CD4-positive, alpha-beta T cell (primary cell): ENCODE measurements at regions not wholly inside any gene's neighbourhood (a gene's known extent, or its start where the extent isn't known, plus 50 kb on each side); places are given as distances from the start of the nearest gene placed in this dataset.

Experiments used
- ATAC-seq: fragments of 200-7000 bp; cut with Tn5 transposase; one replicate; pipeline ENCODE4 v1.10.0; 2022; ENCODE audit warnings: mild to moderate bottlenecking; ENCODE audit not compliant: poor library complexity
- CTCF ChIA-PET: fragments of 350-600 bp; sonication (Branson Sonifier 250); formaldehyde crosslinking; loops from one replicate; lab custom pipeline; 2021; ENCODE audit warnings: antibody characterized with exemption, inconsistent platforms; lab: Charles Lee
- POLR2A ChIA-PET: fragments of 350-600 bp; sonication (Branson Sonifier 250); formaldehyde crosslinking; loops from one replicate; lab custom pipeline; 2021; ENCODE audit warnings: antibody characterized with exemption, inconsistent platforms; lab: Charles Lee
- DNase-seq, 14 experiments: peaks; one replicate each; pipeline ENCODE4 v3.0.0-alpha.2; 2013 to 2020; ENCODE audit warnings: mixed read lengths in 2 of 14
- H3K27ac ChIP-seq, 2 donors: one replicate each; pipeline versions ENCODE4 v1.5.1 to v1.7.0; 2013; ENCODE audit warnings: low read length in 2 of 2, low read depth in 1 of 2, mild to moderate bottlenecking in 1 of 2
- H3K27me3 ChIP-seq, 2 experiments: 1 replicate in 1 of 2; 2 replicates in 1 of 2; pipeline versions ENCODE4 v1.6.1 to v1.7.0; 2013; ENCODE audit warnings: low read length in 2 of 2, control low read depth in 1 of 2, mild to moderate bottlenecking in 1 of 2, moderate library complexity in 1 of 2; ENCODE audit not compliant: insufficient read depth in 2 of 2, control insufficient read depth in 1 of 2
- H3K36me3 ChIP-seq: one replicate; pipeline ENCODE4 v1.6.1; 2013; ENCODE audit warnings: low read length, control low read depth; ENCODE audit not compliant: insufficient read depth
- H3K4me1 ChIP-seq: one replicate; pipeline ENCODE4 v1.6.1; 2013; ENCODE audit warnings: low read length, control low read depth; ENCODE audit not compliant: insufficient read depth
- H3K4me3 ChIP-seq: one replicate; pipeline ENCODE4 v1.5.1; 2013; ENCODE audit warnings: mild to moderate bottlenecking, low read length, moderate library complexity
- H3K9me3 ChIP-seq, 2 experiments: 1 replicate in 1 of 2; 2 replicates in 1 of 2; pipeline versions ENCODE4 v1.6.1 to v1.7.0; 2013; ENCODE audit warnings: low read length in 2 of 2, mild to moderate bottlenecking in 2 of 2, control low read depth in 1 of 2, moderate library complexity in 1 of 2; ENCODE audit not compliant: control insufficient read depth in 1 of 2, insufficient read depth in 1 of 2
- H3K27ac Mint-ChIP-seq: one replicate; pipeline ENCODE4 v1.8.0; 2020; ENCODE audit warnings: mixed read lengths
- H3K27me3 Mint-ChIP-seq: one replicate; pipeline ENCODE4 v1.8.0; 2021; ENCODE audit warnings: mixed read lengths
- H3K36me3 Mint-ChIP-seq: one replicate; pipeline ENCODE4 v1.8.0; 2021; ENCODE audit warnings: low read depth, mixed read lengths
- H3K4me1 Mint-ChIP-seq: one replicate; pipeline ENCODE4 v1.8.0; 2021; ENCODE audit warnings: low read depth, mixed read lengths
- H3K4me3 Mint-ChIP-seq: one replicate; pipeline ENCODE4 v1.8.0; 2020; ENCODE audit warnings: mild to moderate bottlenecking, mixed read lengths
- H3K9me3 Mint-ChIP-seq: one replicate; pipeline ENCODE4 v1.8.0; 2020; ENCODE audit warnings: mixed read lengths
- CTCF ChIP-seq: fragments of 200-600 bp; IDR thresholded peaks from one replicate; pipeline ENCODE4 v1.8.0; 2022; ENCODE audit warnings: antibody characterized with exemption, mild to moderate bottlenecking
- intact Hi-C, 2 experiments: fragments of 100-400 bp; cut with DNase I in 1 of 2; cut with micrococcal nuclease in 1 of 2; formaldehyde crosslinking; loops; one replicate each; pipeline versions ENCODE4 v1.15.1 to v1.9.0; 2023 to 2025; cut with DNase I, micrococcal nuclease

GRCh38 chr2:166560022-166560421, 66.0 kb upstream of the SCN7A start:
- Histone ChIP-seq H3K36me3 (no peaks in the 10 kb centered on the region), H3K4me3 (no peak overlapping the region), H3K27me3 (no peaks in the 10 kb centered on the region), H3K9me3 (no peaks in the 10 kb centered on the region), H3K4me1 (no peaks in the 10 kb centered on the region), H3K27ac (no peak overlapping the region)
- H3K4me3 Mint-ChIP-seq: no peak overlapping the region
- no peak overlapping the region for H3K27ac Mint-ChIP-seq
- no peak for TF ChIP-seq CTCF
- H3K27me3 Mint-ChIP-seq: no peaks in the 10 kb centered on the region
- no peak for ATAC-seq
- no peaks in the 10 kb centered on the region for H3K36me3 Mint-ChIP-seq
- no peak for DNase-seq
- ChIA-PET POLR2A (no interaction called here), CTCF (no interaction called here)
- intact Hi-C loops: no loop called here
- H3K4me1 Mint-ChIP-seq: no peaks in the 10 kb centered on the region
- no peaks in the 10 kb centered on the region for H3K9me3 Mint-ChIP-seq

GRCh38 chr2:166550923-166551322, 56.9 kb upstream of the SCN7A start:
- no peaks in the 10 kb centered on the region for H3K36me3 ChIP-seq
- no peak for ATAC-seq
- H3K27me3 ChIP-seq: no peaks in the 10 kb centered on the region
- CTCF ChIA-PET: no interaction called here
- Mint-ChIP-seq H3K27me3 (no peaks in the 10 kb centered on the region), H3K27ac (no peak overlapping the region), H3K9me3 (no peaks in the 10 kb centered on the region), H3K4me3 (no peak overlapping the region), H3K4me1 (no peaks in the 10 kb centered on the region), H3K36me3 (no peaks in the 10 kb centered on the region)
- DNase-seq: no peak
- no peak overlapping the region for H3K27ac ChIP-seq
- intact Hi-C loops: no loop called here
- H3K4me3 ChIP-seq: no peak overlapping the region
- no peak for TF ChIP-seq CTCF
- POLR2A ChIA-PET: no interaction called here
- H3K9me3 ChIP-seq: peaks cover 0 to 3% of the 10 kb centered on the region in 2 experiments
- H3K4me1 ChIP-seq: no peaks in the 10 kb centered on the region

GRCh38 chr2:166545473-166545872, 51.4 kb upstream of the SCN7A start:
- no peaks in the 10 kb centered on the region for H3K9me3 Mint-ChIP-seq
- no peak overlapping the region for H3K27ac ChIP-seq
- H3K4me1 Mint-ChIP-seq: no peaks in the 10 kb centered on the region
- intact Hi-C loops: no loop called here
- H3K36me3 Mint-ChIP-seq: no peaks in the 10 kb centered on the region
- H3K4me1 ChIP-seq: no peaks in the 10 kb centered on the region
- ChIA-PET CTCF (no interaction called here), POLR2A (no interaction called here)
- H3K9me3 ChIP-seq: no peaks in the 10 kb centered on the region
- no peak for DNase-seq
- H3K36me3 ChIP-seq: no peaks in the 10 kb centered on the region
- no peak for ATAC-seq
- no peaks in the 10 kb centered on the region for H3K27me3 ChIP-seq
- H3K27me3 Mint-ChIP-seq: no peaks in the 10 kb centered on the region
- H3K27ac Mint-ChIP-seq: no peak overlapping the region
- no peak overlapping the region for H3K4me3 ChIP-seq
- no peak for TF ChIP-seq CTCF
- H3K4me3 Mint-ChIP-seq: no peak overlapping the region
